GM18858 (cell line): ENCODE measurements at regions not wholly inside any gene's neighbourhood (a gene's known extent, or its start where the extent isn't known, plus 50 kb on each side); places are given as distances from the start of the nearest gene placed in this dataset.

Source experiments
- ATAC-seq: cut with Tn5 transposase; IDR thresholded peaks from one replicate; pipeline ENCODE4 v1.9.1; 2021; ENCODE audit not compliant: unreplicated experiment

DNA sequence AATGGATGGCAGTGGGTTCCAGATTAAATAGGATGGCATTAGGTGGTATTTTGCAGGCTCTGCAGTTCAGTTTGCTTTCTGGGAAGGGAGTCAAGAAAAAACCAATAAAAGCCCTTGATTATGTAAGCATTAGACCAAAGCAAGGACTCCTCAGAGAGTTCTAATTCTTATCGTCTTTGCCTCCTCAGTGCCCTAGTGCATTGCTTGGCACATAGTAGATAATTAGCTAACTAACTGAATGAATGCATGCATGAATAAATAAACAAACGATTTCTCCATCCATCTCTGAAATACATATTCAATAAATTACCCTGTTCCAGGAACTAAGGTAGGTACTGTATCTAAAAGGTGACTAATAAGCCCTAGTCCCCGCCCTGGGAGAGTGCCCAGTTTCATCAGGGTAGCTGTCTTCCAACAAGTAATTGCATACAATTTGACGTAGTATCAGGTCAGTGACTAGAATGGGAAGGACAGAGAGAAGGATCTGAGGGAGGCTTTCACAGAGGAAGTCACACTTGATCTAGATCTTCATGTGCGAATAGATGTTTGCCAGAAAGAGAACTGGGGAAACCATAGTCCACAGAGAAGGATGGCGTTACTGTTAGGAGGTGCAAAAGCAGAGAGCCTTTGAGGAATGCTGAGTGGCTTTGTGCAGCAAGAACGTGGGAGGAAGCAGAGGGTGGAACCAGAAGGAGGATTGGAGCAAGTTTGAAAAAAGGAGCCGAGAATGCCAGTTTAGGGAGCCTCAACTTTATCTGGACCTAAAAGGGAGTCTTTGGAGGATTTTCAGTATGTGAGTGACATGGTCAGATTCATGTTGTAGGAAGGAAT lies 111.4 kb downstream of the TBX19 start:
- ATAC-seq = no peak

GRCh38 chr1:168390271-168390670 lies 109.6 kb downstream of the TBX19 start:
- ATAC-seq = no peak

- no peak for ATAC-seq
These were observed 107.4 kb downstream of the TBX19 start for GRCh38 chr1:168387781-168388760.

DNA sequence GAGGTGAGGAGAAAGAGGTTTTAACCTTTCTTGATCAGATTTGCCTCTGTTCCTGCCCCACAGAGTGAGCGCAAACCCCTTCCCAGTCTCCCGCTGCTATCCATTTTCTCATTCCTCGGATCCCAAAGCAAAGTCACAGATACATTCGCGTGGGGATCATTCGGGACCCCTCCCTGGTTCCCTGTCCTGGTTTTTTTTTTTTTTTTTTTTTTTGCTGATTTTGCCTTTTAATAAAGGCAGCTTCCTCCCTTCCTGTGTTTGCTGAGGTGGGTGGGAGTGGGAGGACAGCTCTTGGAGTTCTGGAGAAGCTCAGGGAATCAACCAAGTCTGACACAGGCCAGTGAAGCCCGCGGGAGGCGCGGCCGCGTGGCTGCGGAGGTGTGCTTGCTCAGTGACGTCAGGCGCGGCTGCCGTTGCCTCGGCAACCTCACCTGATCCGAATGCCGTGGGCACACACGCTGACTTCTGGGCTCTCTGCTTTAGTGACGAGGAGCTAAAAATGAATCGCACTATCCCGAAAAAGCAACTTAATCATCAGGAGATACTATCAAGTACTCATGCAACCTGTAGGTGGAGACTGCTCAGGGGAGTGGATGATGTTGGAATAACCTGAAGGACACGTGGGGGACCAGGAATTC lies 106.4 kb downstream of the TBX19 start:
- ATAC-seq = no peak

- no peak for ATAC-seq
These were observed 105.8 kb downstream of the TBX19 start for GRCh38 chr1:168386492-168386891.

- no peak for ATAC-seq
These were observed 101.2 kb downstream of the TBX19 start for GRCh38 chr1:168381850-168382249.

GRCh38 chr1:168380945-168381344 lies 100.3 kb downstream of the TBX19 start:
- ATAC-seq = no peak

GRCh38 chr1:168379104-168379860 lies 98.6 kb downstream of the TBX19 start:
- ATAC-seq = no peak

- ATAC-seq = no peak
These were observed 95.1 kb downstream of the TBX19 start for GRCh38 chr1:168375566-168376300.

DNA sequence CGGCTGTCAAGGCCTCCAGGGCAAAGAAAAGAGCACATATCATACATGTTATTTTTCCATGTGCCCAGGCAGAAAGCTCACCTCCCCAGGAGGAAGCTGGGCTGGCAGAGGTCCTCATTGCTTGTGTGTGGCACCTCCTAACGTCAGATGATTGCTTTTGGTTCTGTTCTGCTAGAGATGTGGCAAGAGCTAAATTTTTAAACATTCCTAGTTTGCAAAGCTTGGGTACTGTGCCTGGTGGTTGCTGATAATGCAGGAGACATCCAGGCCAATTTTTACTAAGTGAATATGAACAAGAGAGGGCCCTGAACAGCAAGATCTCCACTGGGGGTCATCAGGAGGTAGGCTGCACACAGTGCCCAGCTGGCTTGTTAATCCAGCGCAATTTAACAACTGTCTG lies 93.9 kb downstream of the TBX19 start:
- ATAC-seq = no peak

DNA sequence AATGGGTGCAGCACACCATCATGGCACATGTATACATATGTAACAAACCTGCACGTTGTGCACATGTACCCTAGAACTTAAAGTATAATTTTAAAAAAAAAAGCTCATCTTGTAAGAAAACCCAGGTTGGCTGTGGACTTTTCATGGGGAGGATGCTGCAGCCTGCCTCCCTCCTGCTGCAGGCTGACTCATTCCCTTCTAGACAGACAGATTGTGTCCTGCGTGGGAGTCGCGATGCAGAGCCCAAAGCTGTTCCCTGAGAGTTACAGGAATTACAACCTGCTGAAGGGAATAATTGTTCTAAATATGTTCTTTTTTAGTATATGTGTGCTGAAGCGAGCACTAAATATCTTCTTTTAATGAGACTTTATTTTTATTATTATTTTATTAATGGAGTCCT lies 93.2 kb downstream of the TBX19 start:
- no peak for ATAC-seq

DNA sequence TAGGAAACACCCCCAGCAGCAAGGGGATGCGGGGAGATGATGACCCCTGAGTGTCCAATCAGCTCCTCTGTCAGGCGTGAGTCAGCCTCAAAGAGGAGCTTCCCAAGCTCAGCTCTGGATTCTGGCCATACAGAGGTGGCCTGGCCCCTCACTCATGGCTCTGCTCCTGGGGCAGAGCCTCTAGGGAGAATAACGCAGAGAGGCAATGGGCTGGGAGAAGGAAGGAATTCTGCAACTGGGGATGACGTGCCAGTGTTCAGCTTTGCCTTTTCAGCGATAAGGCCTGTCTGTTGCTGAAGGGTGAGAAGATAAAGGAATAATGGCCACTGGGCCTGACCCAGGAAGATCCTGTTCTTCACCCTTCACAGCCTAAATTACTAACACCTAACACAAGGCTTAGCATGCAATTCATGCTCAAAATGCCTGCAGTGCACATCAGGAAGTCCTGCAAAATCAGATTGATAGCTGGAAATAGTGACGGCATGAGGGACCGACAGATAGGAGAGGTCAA lies 92.2 kb downstream of the TBX19 start:
- no peak for ATAC-seq

GRCh38 chr1:168372307-168372706 lies 91.6 kb downstream of the TBX19 start:
- ATAC-seq = no peak

DNA sequence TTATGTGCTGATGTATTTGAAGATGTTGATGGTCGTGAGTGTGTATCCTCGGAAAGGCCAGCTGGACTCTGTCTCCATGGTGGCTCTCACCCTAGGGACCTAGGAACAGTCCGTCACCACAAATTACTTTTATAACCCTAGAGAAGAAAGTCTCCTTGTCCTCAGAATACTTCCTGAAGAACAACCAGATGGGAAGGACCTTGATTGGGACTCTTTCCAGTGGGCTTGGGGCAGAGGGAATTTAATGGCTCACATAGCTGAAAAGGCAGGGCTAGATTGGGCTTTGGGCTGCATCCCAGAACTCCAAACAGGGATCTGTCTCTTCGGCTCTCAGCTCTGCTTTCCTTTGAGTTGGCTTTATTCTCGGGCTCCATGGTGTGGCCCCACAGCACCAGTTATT lies 90.8 kb downstream of the TBX19 start:
- ATAC-seq = no peak

GRCh38 chr1:168370586-168370985 lies 89.9 kb downstream of the TBX19 start:
- no peak for ATAC-seq

- no peak for ATAC-seq
These were observed 89.0 kb downstream of the TBX19 start for GRCh38 chr1:168369655-168370054.

DNA sequence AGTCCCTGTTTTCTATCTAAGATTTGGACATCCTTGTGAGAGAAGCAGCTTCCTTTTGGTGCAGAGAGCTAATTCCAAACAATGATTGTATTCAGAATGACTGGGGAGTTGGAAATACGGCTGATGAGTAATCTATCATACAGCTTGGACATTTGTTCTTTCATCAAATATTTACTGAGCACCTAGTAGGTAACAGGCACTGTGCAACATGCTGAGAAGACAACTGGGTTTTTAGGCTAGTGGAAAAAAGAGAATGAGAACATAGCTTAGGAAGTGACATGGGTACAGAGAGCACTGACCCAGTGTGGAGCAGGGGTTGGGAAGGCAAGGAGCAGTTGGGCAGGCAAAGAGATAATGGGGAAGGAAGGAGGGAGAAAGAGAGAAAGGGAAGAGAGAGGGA lies 87.5 kb downstream of the TBX19 start:
- ATAC-seq = no peak

- no peak for ATAC-seq
These were observed 85.2 kb downstream of the TBX19 start for GRCh38 chr1:168365719-168366479.
